ENCODE measurements at regions not wholly inside any gene's neighbourhood (a gene's known extent, or its start where the extent isn't known, plus 50 kb on each side); places are given as distances from the start of the nearest gene placed in this dataset.

DNA sequence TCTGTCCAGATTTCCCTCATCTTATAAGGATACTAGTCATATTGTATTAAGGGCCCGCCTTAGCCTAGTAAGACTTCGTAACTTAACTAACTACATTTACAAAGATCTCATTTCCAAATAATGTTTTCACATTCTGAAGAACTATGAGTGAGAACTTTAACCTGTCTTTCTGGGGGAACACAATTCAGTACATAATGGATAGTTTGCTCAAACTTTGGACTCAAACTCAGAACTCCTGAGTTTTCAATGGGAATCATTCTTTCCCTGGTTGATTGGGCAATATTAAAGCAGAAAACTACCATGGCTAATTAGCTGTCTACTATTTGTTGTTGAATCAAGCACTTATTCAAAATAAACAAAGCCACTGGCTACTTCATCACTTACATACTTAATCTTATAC is 522.9 kb downstream of the REEP3 start:
- H2AFZ ChIP-seq = no peak overlapping the region
- H3K4me3 ChIP-seq = no peak overlapping the region
- no peaks in the 10 kb centered on the region for H3K4me1 ChIP-seq (ENCODE audit: insufficient read depth)
- no peaks in the 10 kb centered on the region for H4K20me1 ChIP-seq (replicated peaks; ENCODE audit: insufficient read depth)
- H3K4me2 ChIP-seq = no peak overlapping the region
- TF ChIP-seq JUNB (IDR thresholded peaks at IDR 0.05; ENCODE audit: unreplicated experiment) (no peak), REST (IDR thresholded peaks at IDR 0.05; ENCODE audit: unreplicated experiment) (no peak), CREB1 (CRISPR knock-in tag; IDR thresholded peaks at IDR 0.05; ENCODE audit: low read depth) (no peak), NANOG (IDR thresholded peaks at IDR 0.05; ENCODE audit: borderline replicate concordance) (no peak), EZH2phosphoT487 (IDR thresholded peaks at IDR 0.05; ENCODE audit: unreplicated experiment) (no peak), CTCF (conservative IDR thresholded peaks at IDR 0.05; ENCODE audit: low read depth in 2 of 2) (no peak), POLR2AphosphoS5 (IDR thresholded peaks at IDR 0.05; ENCODE audit: low read depth) (no peak), ZNF114 (CRISPR knock-in tag; IDR thresholded peaks at IDR 0.05) (no peak), STAT1 (IDR thresholded peaks at IDR 0.05; ENCODE audit: unreplicated experiment) (no peak), EZH2 (IDR thresholded peaks at IDR 0.05; ENCODE audit: low read depth, unreplicated experiment) (no peak), ZNF331 (CRISPR knock-in tag; IDR thresholded peaks at IDR 0.05; ENCODE audit: low read depth) (no peak)
- TF ChIP-seq, protein P1, sequence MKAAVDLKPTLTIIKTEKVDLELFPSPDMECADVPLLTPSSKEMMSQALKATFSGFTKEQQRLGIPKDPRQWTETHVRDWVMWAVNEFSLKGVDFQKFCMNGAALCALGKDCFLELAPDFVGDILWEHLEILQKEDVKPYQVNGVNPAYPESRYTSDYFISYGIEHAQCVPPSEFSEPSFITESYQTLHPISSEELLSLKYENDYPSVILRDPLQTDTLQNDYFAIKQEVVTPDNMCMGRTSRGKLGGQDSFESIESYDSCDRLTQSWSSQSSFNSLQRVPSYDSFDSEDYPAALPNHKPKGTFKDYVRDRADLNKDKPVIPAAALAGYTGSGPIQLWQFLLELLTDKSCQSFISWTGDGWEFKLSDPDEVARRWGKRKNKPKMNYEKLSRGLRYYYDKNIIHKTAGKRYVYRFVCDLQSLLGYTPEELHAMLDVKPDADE (IDR thresholded peaks at IDR 0.05) = no peak
- TF ChIP-seq, protein P2, sequence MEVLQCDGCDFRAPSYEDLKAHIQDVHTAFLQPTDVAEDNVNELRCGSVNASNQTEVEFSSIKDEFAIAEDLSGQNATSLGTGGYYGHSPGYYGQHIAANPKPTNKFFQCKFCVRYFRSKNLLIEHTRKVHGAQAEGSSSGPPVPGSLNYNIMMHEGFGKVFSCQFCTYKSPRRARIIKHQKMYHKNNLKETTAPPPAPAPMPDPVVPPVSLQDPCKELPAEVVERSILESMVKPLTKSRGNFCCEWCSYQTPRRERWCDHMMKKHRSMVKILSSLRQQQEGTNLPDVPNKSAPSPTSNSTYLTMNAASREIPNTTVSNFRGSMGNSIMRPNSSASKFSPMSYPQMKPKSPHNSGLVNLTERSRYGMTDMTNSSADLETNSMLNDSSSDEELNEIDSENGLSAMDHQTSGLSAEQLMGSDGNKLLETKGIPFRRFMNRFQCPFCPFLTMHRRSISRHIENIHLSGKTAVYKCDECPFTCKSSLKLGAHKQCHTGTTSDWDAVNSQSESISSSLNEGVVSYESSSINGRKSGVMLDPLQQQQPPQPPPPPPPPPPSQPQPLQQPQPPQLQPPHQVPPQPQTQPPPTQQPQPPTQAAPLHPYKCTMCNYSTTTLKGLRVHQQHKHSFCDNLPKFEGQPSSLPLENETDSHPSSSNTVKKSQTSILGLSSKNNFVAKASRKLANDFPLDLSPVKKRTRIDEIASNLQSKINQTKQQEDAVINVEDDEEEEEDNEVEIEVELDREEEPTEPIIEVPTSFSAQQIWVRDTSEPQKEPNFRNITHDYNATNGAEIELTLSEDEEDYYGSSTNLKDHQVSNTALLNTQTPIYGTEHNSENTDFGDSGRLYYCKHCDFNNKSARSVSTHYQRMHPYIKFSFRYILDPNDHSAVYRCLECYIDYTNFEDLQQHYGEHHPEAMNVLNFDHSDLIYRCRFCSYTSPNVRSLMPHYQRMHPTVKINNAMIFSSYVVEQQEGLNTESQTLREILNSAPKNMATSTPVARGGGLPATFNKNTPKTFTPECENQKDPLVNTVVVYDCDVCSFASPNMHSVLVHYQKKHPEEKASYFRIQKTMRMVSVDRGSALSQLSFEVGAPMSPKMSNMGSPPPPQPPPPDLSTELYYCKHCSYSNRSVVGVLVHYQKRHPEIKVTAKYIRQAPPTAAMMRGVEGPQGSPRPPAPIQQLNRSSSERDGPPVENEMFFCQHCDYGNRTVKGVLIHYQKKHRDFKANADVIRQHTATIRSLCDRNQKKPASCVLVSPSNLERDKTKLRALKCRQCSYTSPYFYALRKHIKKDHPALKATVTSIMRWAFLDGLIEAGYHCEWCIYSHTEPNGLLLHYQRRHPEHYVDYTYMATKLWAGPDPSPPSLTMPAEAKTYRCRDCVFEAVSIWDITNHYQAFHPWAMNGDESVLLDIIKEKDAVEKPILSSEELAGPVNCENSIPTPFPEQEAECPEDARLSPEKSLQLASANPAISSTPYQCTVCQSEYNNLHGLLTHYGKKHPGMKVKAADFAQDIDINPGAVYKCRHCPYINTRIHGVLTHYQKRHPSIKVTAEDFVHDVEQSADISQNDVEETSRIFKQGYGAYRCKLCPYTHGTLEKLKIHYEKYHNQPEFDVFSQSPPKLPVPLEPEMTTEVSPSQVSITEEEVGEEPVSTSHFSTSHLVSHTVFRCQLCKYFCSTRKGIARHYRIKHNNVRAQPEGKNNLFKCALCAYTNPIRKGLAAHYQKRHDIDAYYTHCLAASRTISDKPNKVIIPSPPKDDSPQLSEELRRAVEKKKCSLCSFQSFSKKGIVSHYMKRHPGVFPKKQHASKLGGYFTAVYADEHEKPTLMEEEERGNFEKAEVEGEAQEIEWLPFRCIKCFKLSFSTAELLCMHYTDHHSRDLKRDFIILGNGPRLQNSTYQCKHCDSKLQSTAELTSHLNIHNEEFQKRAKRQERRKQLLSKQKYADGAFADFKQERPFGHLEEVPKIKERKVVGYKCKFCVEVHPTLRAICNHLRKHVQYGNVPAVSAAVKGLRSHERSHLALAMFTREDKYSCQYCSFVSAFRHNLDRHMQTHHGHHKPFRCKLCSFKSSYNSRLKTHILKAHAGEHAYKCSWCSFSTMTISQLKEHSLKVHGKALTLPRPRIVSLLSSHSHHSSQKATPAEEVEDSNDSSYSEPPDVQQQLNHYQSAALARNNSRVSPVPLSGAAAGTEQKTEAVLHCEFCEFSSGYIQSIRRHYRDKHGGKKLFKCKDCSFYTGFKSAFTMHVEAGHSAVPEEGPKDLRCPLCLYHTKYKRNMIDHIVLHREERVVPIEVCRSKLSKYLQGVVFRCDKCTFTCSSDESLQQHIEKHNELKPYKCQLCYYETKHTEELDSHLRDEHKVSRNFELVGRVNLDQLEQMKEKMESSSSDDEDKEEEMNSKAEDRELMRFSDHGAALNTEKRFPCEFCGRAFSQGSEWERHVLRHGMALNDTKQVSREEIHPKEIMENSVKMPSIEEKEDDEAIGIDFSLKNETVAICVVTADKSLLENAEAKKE (CRISPR knock-in tag; IDR thresholded peaks at IDR 0.05) = no peak
- H3K36me3 ChIP-seq (ENCODE audit: insufficient read depth) = no peaks in the 10 kb centered on the region
- H3K4me1 Mint-ChIP-seq = no peaks in the 10 kb centered on the region; the same call in 2 of the 3 replicates
- no peak overlapping the region for H3K27ac ChIP-seq (ENCODE audit: low read depth)
- no peak overlapping the region for H3K4me3 Mint-ChIP-seq
- no peaks in the 10 kb centered on the region for H3K36me3 Mint-ChIP-seq (ENCODE audit: low read depth)
- ATAC-seq = no peak
- H3F3A ChIP-seq (replicated peaks; ENCODE audit: low read depth) = no peaks in the 10 kb centered on the region
- no peaks in the 10 kb centered on the region for H3K9me3 Mint-ChIP-seq
- H3K27ac Mint-ChIP-seq = no peak overlapping the region
- peaks cover 4% of the 10 kb centered on the region for H3K27me3 Mint-ChIP-seq (ENCODE audit: insufficient read depth, low read depth, poor library complexity)
- H3K9me2 ChIP-seq (ENCODE audit: insufficient read depth) = peaks cover 5% of the 10 kb centered on the region; the same call in 1 of the 2 replicates
- no peaks in the 10 kb centered on the region for H3K79me2 ChIP-seq (replicated peaks; ENCODE audit: insufficient read depth)
- no peaks in the 10 kb centered on the region for H3K27me3 ChIP-seq (ENCODE audit: insufficient read depth)
- DNase-seq (ENCODE audit: low spot score) = no peak
